CD4-positive, alpha-beta T cell treated with Interleukin-4 for 1 hour (primary cell): ENCODE measurements at regions not wholly inside any gene's neighbourhood (a gene's known extent, or its start where the extent isn't known, plus 50 kb on each side); places are given as distances from the start of the nearest gene placed in this dataset.
"Not testable (repeated sequence)": the region's sequence is repeated elsewhere in the genome, so short reads cannot be mapped to it uniquely, and the experiment has no call there.

Experiments
- DNase-seq, 2 donors: peaks; one replicate each; pipeline ENCODE4 v3.0.0-alpha.2; 2020 to 2022

DNA sequence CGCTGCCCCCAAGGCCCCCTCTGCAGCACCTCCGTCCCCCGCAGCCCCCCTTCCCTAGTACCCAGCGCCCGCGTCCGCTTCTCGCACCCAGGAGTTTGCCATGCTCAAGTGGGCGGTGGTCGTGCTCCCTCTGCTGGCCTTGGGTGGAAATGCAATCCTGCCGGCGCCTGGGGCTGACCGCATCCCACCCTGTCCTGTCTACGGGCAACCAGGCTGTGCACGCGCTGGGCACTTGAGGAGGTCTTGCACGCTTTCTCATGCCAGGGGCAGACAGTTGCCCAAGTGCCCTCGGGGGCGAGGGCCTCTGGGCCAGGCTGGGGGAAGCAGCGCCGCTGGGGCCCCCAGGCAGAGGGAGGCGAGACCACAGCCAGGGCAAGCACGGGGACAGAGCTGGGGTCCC is 1450.7 kb upstream of the TPTE start:
- not testable (repeated sequence) for DNase-seq

DNA sequence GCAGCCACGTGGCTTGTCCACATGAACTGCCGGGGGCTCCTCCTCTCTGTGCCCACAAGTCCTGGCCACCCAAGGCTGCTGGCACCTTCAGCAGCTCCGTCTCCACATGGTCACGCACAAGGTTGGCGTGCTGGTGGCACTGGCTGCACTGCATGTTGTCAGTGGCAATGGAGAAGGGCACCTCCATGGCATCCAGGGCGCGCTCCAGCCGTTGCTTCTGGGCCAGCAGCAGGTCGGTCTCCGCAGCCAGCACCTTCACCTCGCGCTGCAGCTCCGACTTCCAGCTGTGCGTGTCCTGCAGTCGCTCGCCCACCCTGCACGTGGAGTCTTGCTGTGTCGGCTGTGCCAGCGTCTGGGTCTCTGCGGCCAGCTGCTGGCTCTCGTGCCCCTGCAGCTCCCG is 1448.4 kb upstream of the TPTE start:
- DNase-seq = not testable (repeated sequence)

DNA sequence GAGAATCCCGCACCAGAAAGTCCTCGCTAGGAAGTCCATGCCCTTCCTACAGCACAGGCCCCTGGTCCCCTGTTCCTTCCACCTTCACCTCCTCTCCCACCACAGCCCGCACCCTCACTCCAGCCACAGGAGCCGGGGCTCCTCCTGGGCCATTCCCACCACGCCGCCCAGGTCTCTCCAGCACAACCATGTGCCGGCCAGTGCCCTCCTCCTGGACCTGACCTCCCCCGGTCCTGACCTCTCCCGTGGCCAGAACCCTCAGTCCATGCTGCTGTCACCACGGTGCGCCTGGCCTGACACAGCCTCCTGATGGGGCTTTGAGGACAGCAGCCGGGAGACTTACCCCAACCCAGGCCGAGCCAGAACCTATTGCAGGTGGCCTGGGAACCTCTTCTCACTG is 1446.6 kb upstream of the TPTE start:
- not testable (repeated sequence) for DNase-seq

DNA sequence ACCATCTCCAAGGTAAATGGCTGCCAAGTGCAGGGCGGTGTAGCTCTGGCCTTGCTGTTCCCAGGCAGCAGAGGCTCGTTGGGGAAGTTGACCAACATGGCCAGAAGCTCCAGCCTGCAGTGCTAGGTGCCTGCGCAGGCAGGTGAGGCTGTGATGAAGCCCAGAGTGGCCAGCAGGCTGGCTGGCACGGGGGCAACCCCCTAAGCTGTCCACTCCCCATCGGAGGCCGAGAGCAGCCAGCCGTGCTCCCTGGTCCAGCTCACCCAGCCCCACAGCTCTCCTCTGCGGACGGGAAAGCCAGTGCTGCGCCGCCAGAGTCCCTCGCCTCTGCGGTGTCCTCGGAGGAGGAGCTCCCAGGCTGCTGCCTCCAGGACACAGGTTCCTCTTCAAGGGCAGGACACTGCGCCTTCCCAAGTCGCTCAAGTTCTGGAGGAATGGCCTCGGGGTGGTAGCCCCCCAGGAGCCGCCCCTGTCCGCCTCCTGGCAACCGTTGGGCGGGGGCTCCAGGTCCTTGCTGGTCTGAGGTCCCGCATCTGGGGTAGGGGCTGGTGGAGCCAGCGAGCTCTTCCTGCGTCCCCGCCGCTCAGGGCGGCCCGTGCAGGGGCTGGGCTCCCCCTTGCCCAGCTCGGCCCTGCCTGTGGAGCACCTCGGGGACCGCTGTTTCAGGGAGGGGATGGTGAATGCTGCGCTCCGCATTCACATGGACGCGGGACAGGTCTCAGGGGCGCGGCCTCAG is 1438.1 kb upstream of the TPTE start:
- not testable (repeated sequence) for DNase-seq

DNA sequence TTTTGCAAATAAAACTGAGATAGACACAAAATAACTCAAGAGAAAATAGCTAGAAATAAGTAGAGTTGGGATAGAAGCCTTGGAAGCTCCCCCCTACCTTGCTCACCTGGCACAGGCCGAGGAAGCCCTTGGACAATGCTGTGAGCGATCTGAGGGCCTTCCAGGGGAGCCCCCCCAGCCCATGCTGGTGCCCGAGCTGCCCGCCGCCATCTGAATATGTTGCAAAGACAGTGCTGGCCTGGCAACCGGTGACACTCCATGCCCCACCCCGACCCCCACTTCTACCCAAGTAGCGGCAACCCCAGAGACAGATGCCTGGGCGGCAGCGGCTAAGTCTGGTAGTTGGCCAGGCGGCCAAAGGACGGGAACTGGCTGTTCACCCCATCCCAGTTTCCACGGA is 1435.1 kb upstream of the TPTE start:
- not testable (repeated sequence) for DNase-seq

DNA sequence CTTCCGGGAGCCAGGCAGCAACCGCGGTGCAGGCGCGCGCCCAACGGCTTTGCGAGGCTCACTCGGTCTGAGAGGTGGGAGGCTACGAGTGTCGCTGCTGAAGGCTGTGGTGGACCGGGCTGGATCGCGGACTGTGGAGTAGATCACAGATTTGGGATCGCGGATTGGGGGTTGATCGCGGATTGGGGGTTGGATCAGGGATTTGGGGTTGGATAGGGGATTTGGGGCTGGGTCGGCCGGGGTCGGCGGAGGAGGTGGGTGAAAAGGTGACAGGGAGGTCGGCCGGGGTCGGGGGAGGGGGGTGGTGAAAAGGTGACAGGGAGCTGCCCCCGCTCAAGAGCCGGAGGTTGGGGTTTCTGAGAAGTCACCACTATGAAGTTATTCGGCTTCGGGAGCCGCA is 1433.6 kb upstream of the TPTE start:
- not testable (repeated sequence) for DNase-seq

DNA sequence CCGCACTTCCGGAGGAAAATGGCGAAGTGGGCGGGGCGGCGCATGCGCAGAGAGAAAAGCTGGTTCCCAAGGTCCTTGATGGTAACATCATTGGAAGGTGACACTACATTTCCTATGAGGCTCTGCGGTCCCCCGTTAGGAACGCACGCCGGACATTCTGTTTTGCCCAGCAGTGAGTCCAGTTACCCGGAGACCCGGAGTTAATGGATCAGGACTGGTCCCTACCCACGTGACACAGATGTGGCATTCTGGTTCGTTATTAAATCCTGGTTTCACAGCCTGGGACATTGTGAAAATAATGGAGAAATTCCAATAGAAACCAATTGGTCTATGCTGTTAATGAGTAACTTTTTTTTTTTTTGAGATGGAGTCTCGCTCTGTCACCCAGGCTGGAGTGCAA is 1391.6 kb upstream of the TPTE start:
- not testable (repeated sequence) for DNase-seq

DNA sequence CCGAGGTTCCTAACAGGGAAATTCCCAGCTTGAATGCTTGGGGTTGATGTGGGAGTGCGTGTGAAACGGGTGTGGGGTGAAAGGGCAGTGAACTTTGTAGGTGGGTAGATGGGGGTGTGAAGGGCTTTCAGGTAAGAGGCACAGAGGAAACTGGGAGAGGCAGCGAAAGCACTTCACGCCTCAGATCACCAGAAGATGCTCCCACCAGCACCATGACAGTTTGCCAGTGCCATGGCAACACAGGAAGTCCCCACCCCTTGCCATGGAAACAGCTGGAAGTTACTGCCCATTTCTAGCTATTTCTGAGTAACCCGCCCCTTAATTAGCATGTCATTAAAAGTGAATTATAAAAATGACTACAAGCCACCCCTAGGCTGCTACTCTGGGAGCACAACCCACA is 1390.6 kb upstream of the TPTE start:
- DNase-seq = not testable (repeated sequence)
